ENCODE measurements at regions not wholly inside any gene's neighbourhood (a gene's known extent, or its start where the extent isn't known, plus 50 kb on each side); places are given as distances from the start of the nearest gene placed in this dataset.

DNA sequence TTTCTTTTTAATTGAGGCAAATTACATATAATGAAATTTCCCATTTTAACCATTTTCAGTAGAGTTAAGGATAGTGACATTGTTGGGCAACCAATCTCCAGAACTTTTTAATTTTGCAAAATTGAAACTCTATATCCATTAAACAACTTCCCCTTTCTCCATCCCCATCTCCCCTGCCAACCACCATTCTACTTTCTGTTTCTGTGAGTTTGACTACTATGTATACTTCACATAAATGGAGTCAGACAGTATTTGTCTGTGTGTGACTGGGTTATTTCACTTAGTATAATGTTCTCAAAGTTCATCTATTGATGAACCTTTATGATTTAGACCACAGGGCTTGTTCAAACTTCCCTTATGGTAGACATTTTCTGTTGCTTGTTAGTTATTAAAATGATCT lies 364.5 kb upstream of the MAD2L1 start:
- Histone ChIP-seq H2BK120ac (ENCODE audit: low read depth, low read length) (no peak overlapping the region), H2BK5ac (ENCODE audit: low read length) (no peak overlapping the region), H2AFZ (ENCODE audit: low read length) (no peak overlapping the region), H3K27ac (replicated peaks; ENCODE audit: low read length) (no peak overlapping the region), H2AK5ac (ENCODE audit: low read depth, low read length) (no peak overlapping the region), H3K79me1 (ENCODE audit: low read depth, low read length) (no peaks in the 10 kb centered on the region), H3K27me3 (ENCODE audit: control insufficient read depth in 3 of 3, insufficient read depth in 3 of 3, low read depth in 1 of 3, low read length in 3 of 3) (no peaks in the 10 kb centered on the region), H3K4me1 (ENCODE audit: control insufficient read depth in 2 of 2, insufficient read depth in 1 of 2, low read depth in 1 of 2, low read length in 2 of 2) (peaks cover 0 to 10% of the 10 kb centered on the region in 2 donors), H3K18ac (ENCODE audit: low read length) (no peak overlapping the region), H4K8ac (ENCODE audit: low read depth, low read length) (no peak overlapping the region), H3K36me3 (replicated peaks in 1 of 2; ENCODE audit: control insufficient read depth in 2 of 2, insufficient read depth in 2 of 2, low read length in 2 of 2) (no peaks in the 10 kb centered on the region), H4K91ac (ENCODE audit: low read depth, low read length, poor library complexity) (no peak overlapping the region), H3K4ac (ENCODE audit: low read length) (no peak overlapping the region), H3K4me3 (ENCODE audit: low read length in 2 of 2) (no peak overlapping the region), H3K9ac (ENCODE audit: low read depth, low read length, poor library complexity) (no peak overlapping the region), H2BK12ac (ENCODE audit: low read length) (no peak overlapping the region), H3K4me2 (ENCODE audit: insufficient read depth, low read length, poor library complexity, severe bottlenecking) (no peak overlapping the region), H3K23ac (ENCODE audit: low read depth, low read length, poor library complexity) (no peak overlapping the region), H3K9me3 (replicated peaks in 1 of 2; ENCODE audit: control insufficient read depth in 2 of 2, insufficient read depth in 1 of 2, low read depth in 1 of 2, low read length in 2 of 2) (no peaks in the 10 kb centered on the region), H2BK15ac (ENCODE audit: low read length) (no peak overlapping the region), H3K14ac (ENCODE audit: low read length) (no peak overlapping the region)
- no peak for DNase-seq (ENCODE audit: low spot score)

DNA sequence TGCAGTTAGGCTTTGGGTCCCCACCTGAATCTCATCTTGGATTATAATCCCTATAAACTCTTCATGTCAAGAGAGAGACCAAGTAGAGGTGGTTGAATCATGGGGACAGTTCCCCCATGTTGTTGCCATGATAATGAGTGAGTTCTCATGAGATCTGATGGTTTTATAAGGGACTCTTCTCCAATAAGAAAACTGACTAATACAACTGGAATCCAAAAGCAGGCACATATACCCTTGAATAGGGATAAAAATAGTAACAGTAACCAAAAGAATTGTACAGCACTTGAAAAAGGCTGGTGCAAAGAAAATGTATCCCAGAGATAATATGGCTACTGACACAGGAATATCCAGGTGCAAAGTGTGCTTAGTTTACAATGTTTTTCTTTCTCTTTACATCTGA lies 351.5 kb upstream of the MAD2L1 start:
- Histone ChIP-seq H3K36me3 (replicated peaks in 1 of 2; ENCODE audit: control insufficient read depth in 2 of 2, insufficient read depth in 2 of 2, low read length in 2 of 2) (no peaks in the 10 kb centered on the region), H4K8ac (ENCODE audit: low read depth, low read length) (no peak overlapping the region), H2BK5ac (ENCODE audit: low read length) (no peak overlapping the region), H3K9me3 (replicated peaks in 1 of 2; ENCODE audit: control insufficient read depth in 2 of 2, insufficient read depth in 1 of 2, low read depth in 1 of 2, low read length in 2 of 2) (peaks cover 0 to 11% of the 10 kb centered on the region in 2 donors), H3K27me3 (ENCODE audit: control insufficient read depth in 3 of 3, insufficient read depth in 3 of 3, low read depth in 1 of 3, low read length in 3 of 3) (no peaks in the 10 kb centered on the region), H3K4me1 (ENCODE audit: control insufficient read depth in 2 of 2, insufficient read depth in 1 of 2, low read depth in 1 of 2, low read length in 2 of 2) (no peaks in the 10 kb centered on the region), H3K18ac (ENCODE audit: low read length) (no peak overlapping the region), H2BK12ac (ENCODE audit: low read length) (no peak overlapping the region), H3K4ac (ENCODE audit: low read length) (no peak overlapping the region), H2AK5ac (ENCODE audit: low read depth, low read length) (no peak overlapping the region), H3K14ac (ENCODE audit: low read length) (no peak overlapping the region), H2BK15ac (ENCODE audit: low read length) (no peak overlapping the region), H2AFZ (ENCODE audit: low read length) (no peak overlapping the region), H3K4me2 (ENCODE audit: insufficient read depth, low read length, poor library complexity, severe bottlenecking) (no peak overlapping the region), H2BK120ac (ENCODE audit: low read depth, low read length) (no peak overlapping the region), H3K27ac (replicated peaks; ENCODE audit: low read length) (no peak overlapping the region), H4K91ac (ENCODE audit: low read depth, low read length, poor library complexity) (no peak overlapping the region), H3K23ac (ENCODE audit: low read depth, low read length, poor library complexity) (no peak overlapping the region), H3K79me1 (ENCODE audit: low read depth, low read length) (no peaks in the 10 kb centered on the region), H3K4me3 (ENCODE audit: low read length in 2 of 2) (no peak overlapping the region), H3K9ac (ENCODE audit: low read depth, low read length, poor library complexity) (no peak overlapping the region)
- no peak for DNase-seq (ENCODE audit: low spot score)

DNA sequence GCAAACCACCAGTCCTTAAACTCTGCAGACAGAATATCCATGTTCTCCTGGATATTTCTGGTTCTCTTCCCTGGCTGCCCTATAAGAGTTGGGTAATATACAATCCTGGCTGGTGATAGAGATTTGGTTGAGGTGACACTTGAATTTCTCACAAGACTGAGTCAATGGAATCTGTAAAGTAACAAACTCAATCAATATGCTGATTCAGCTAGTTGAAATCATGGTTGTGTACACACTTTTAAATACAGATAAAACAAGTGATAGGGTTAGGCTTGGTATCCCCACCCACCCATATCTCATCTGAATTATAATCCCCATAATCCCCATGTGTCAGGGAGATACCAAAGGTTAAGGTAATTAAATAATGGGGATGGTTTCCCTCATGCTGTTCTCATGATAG lies 349.2 kb upstream of the MAD2L1 start:
- H2AFZ ChIP-seq (ENCODE audit: low read length), result no peak overlapping the region
- no peak overlapping the region for H2BK5ac ChIP-seq (ENCODE audit: low read length)
- H3K4me1 ChIP-seq (ENCODE audit: control insufficient read depth in 2 of 2, insufficient read depth in 1 of 2, low read depth in 1 of 2, low read length in 2 of 2), result no peaks in the 10 kb centered on the region
- H2AK5ac ChIP-seq (ENCODE audit: low read depth, low read length), result no peak overlapping the region
- no peak overlapping the region for H4K8ac ChIP-seq (ENCODE audit: low read depth, low read length)
- H3K4ac ChIP-seq (ENCODE audit: low read length), result no peak overlapping the region
- no peak overlapping the region for H3K9ac ChIP-seq (ENCODE audit: low read depth, low read length, poor library complexity)
- H3K4me3 ChIP-seq (ENCODE audit: low read length in 2 of 2), result no peak overlapping the region
- no peaks in the 10 kb centered on the region for H3K79me1 ChIP-seq (ENCODE audit: low read depth, low read length)
- no peak overlapping the region for H2BK12ac ChIP-seq (ENCODE audit: low read length)
- no peak overlapping the region for H4K91ac ChIP-seq (ENCODE audit: low read depth, low read length, poor library complexity)
- H3K14ac ChIP-seq (ENCODE audit: low read length), result no peak overlapping the region
- no peaks in the 10 kb centered on the region for H3K36me3 ChIP-seq (replicated peaks in 1 of 2; ENCODE audit: control insufficient read depth in 2 of 2, insufficient read depth in 2 of 2, low read length in 2 of 2)
- H2BK120ac ChIP-seq (ENCODE audit: low read depth, low read length), result no peak overlapping the region
- no peak overlapping the region for H3K4me2 ChIP-seq (ENCODE audit: insufficient read depth, low read length, poor library complexity, severe bottlenecking)
- no peaks in the 10 kb centered on the region for H3K27me3 ChIP-seq (ENCODE audit: control insufficient read depth in 3 of 3, insufficient read depth in 3 of 3, low read depth in 1 of 3, low read length in 3 of 3)
- H3K18ac ChIP-seq (ENCODE audit: low read length), result no peak overlapping the region
- no peak for DNase-seq (ENCODE audit: low spot score)
- no peak overlapping the region for H2BK15ac ChIP-seq (ENCODE audit: low read length)
- H3K27ac ChIP-seq (replicated peaks; ENCODE audit: low read length), result no peak overlapping the region
- peaks cover 0 to 10% of the 10 kb centered on the region in 2 donors for H3K9me3 ChIP-seq (replicated peaks in 1 of 2; ENCODE audit: control insufficient read depth in 2 of 2, insufficient read depth in 1 of 2, low read depth in 1 of 2, low read length in 2 of 2)
- no peak overlapping the region for H3K23ac ChIP-seq (ENCODE audit: low read depth, low read length, poor library complexity)

DNA sequence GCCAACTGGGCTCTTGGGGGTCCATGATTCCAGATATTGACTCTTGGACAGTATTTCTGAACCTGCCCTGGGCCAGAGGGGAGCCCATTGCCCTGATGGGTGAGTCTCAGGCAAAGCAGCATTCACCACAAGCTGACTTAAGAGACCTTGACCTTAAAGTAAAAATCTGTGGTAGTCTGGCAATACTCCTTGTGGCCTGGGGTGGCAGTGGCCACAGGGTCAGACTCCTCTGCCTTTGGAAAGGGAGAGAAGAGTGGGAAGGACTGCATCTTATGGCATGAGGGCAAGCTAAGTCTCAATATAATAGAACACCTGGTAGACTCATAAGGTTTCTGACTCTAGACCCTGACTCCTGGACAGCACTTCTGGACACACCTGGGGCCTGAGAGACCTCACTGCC lies 340.3 kb upstream of the MAD2L1 start:
- Histone ChIP-seq H3K23ac (ENCODE audit: low read depth, low read length, poor library complexity) (no peak overlapping the region), H3K4ac (ENCODE audit: low read length) (no peak overlapping the region), H3K27me3 (ENCODE audit: control insufficient read depth in 3 of 3, insufficient read depth in 3 of 3, low read depth in 1 of 3, low read length in 3 of 3) (no peaks in the 10 kb centered on the region), H3K9ac (ENCODE audit: low read depth, low read length, poor library complexity) (no peak overlapping the region), H3K4me3 (ENCODE audit: low read length in 2 of 2) (no peak overlapping the region), H2BK120ac (ENCODE audit: low read depth, low read length) (no peak overlapping the region), H2BK15ac (ENCODE audit: low read length) (no peak overlapping the region), H2BK12ac (ENCODE audit: low read length) (no peak overlapping the region), H4K91ac (ENCODE audit: low read depth, low read length, poor library complexity) (no peak overlapping the region), H3K4me1 (ENCODE audit: control insufficient read depth in 2 of 2, insufficient read depth in 1 of 2, low read depth in 1 of 2, low read length in 2 of 2) (no peaks in the 10 kb centered on the region), H3K18ac (ENCODE audit: low read length) (no peak overlapping the region), H3K4me2 (ENCODE audit: insufficient read depth, low read length, poor library complexity, severe bottlenecking) (no peak overlapping the region), H3K36me3 (replicated peaks in 1 of 2; ENCODE audit: control insufficient read depth in 2 of 2, insufficient read depth in 2 of 2, low read length in 2 of 2) (no peaks in the 10 kb centered on the region), H2AK5ac (ENCODE audit: low read depth, low read length) (no peak overlapping the region), H4K8ac (ENCODE audit: low read depth, low read length) (no peak overlapping the region), H3K79me1 (ENCODE audit: low read depth, low read length) (no peaks in the 10 kb centered on the region), H2AFZ (ENCODE audit: low read length) (no peak overlapping the region), H3K27ac (replicated peaks; ENCODE audit: low read length) (no peak overlapping the region), H3K9me3 (replicated peaks in 1 of 2; ENCODE audit: control insufficient read depth in 2 of 2, insufficient read depth in 1 of 2, low read depth in 1 of 2, low read length in 2 of 2) (no peaks in the 10 kb centered on the region), H2BK5ac (ENCODE audit: low read length) (no peak overlapping the region), H3K14ac (ENCODE audit: low read length) (no peak overlapping the region)
- DNase-seq (ENCODE audit: low spot score), result no peak
